GM12878 (cell line): ENCODE measurements at regions not wholly inside any gene's neighbourhood (a gene's known extent, or its start where the extent isn't known, plus 50 kb on each side); places are given as distances from the start of the nearest gene placed in this dataset.
"Not testable (repeated sequence)": the region's sequence is repeated elsewhere in the genome, so short reads cannot be mapped to it uniquely, and the experiment has no call there.

Experiments
- ATAC-seq: fragments of 200-7000 bp; cut with Tn5 transposase; 3 replicates; pipeline ENCODE4 v1.9.1; 2020; ENCODE audit warnings: mild to moderate bottlenecking, moderate library complexity
- BruUV-seq: library from RNA; stranded (reverse); fragments of 400-500 nt; replicated peaks from 2 replicates; lab custom pipeline; 2021; lab: Mats Ljungman, UMichigan
- CTCF ChIA-PET: fragments of 300-600 bp; sonication (Branson Sonifier 250); formaldehyde crosslinking; extraction: SDS; loops from one replicate; lab custom pipeline; 2021; ENCODE audit warnings: inconsistent platforms; lab: Yijun Ruan, JAX
- POLR2A ChIA-PET: fragments of 350-600 bp; formaldehyde crosslinking; extraction: SDS; loops from one replicate; lab custom pipeline; 2021; ENCODE audit warnings: inconsistent platforms; lab: Charles Lee
- RAD21 ChIA-PET: fragments of 300-600 bp; sonication (Branson Sonifier 250); formaldehyde crosslinking; loops from one replicate; lab custom pipeline; 2023; ENCODE audit warnings: antibody characterized with exemption; ENCODE audit not compliant: unreplicated experiment; lab: Charles Lee
- SMC1A ChIA-PET: fragments of 300-600 bp; sonication (Branson Sonifier 250); formaldehyde crosslinking; loops from one replicate; lab custom pipeline; 2023; ENCODE audit not compliant: unreplicated experiment, uncharacterized antibody; lab: Charles Lee
- DNase-seq: peaks from one replicate; pipeline ENCODE4 v3.0.0-alpha.2; 2011; ENCODE audit warnings: low read depth, low spot score
- FAIRE-seq: peaks from 3 replicates; lab custom pipeline; 2011; peaks lifted over from hg19 to GRCh38; lab: Jason Lieb, UNC
- H2AFZ ChIP-seq: 2 replicates; pipeline ENCODE4 v1.6.0; 2011; ENCODE audit warnings: low read depth, low read length, control low read depth; ENCODE audit not compliant: control insufficient read depth
- H3K27ac ChIP-seq: 2 replicates; pipeline ENCODE4 v1.5.1; 2011; ENCODE audit warnings: control low read depth; ENCODE audit not compliant: control insufficient read depth, insufficient read depth
- H3K27me3 ChIP-seq, 2 experiments: replicated peaks in 1 of 2; 2 replicates each; pipeline versions ENCODE4 v1.6.0 to v1.6.1; 2011; ENCODE audit warnings: low read length in 1 of 2; ENCODE audit not compliant: control insufficient read depth in 2 of 2, insufficient read depth in 2 of 2
- H3K36me3 ChIP-seq, 2 experiments: 2 replicates each; pipeline ENCODE4 v1.5.1; 2011; ENCODE audit warnings: low read length in 1 of 2; ENCODE audit not compliant: control insufficient read depth in 2 of 2, insufficient read depth in 2 of 2
- H3K4me1 ChIP-seq: 2 replicates; pipeline ENCODE4 v1.6.1; 2011; ENCODE audit warnings: mild to moderate bottlenecking, low read length, moderate library complexity, mixed read lengths; ENCODE audit not compliant: control insufficient read depth, insufficient read depth
- H3K4me2 ChIP-seq: 2 replicates; pipeline ENCODE4 v1.6.0; 2011; ENCODE audit warnings: control low read depth; ENCODE audit not compliant: control insufficient read depth, insufficient read depth
- H3K4me3 ChIP-seq: fragments of 200-600 bp; sonication (generic); 2 replicates; pipeline ENCODE4 v1.5.1; 2016
- H3K79me2 ChIP-seq: 2 replicates; pipeline ENCODE4 v1.6.0; 2011; ENCODE audit warnings: low read length; ENCODE audit not compliant: control insufficient read depth, insufficient read depth
- H3K9ac ChIP-seq: 2 replicates; pipeline ENCODE4 v1.8.0; 2011; ENCODE audit warnings: low read length, control low read depth, mixed read lengths; ENCODE audit not compliant: control insufficient read depth, insufficient read depth
- H3K9me3 ChIP-seq: replicated peaks from 3 replicates; pipeline ENCODE4 v1.5.1; 2011; ENCODE audit warnings: mild to moderate bottlenecking, low read length; ENCODE audit not compliant: control insufficient read depth, insufficient read depth
- H4K20me1 ChIP-seq: 2 replicates; pipeline ENCODE4 v1.6.0; 2011; ENCODE audit not compliant: control insufficient read depth, insufficient read depth
- BACH1 ChIP-seq: fragments of 450-650 bp; IDR thresholded peaks from 2 replicates; pipeline ENCODE4 v1.6.1; 2017; ENCODE audit warnings: mild to moderate bottlenecking, borderline replicate concordance
- BHLHE40 ChIP-seq, 2 experiments: fragments of 450-650 bp in 1 of 2; IDR thresholded peaks; 2 replicates each; pipeline ENCODE4 v1.6.1; 2011 to 2017; ENCODE audit warnings: low read depth in 2 of 2, borderline replicate concordance in 1 of 2, improper control_type of control experiment in 1 of 2, low read length in 1 of 2, mild to moderate bottlenecking in 1 of 2
- BMI1 ChIP-seq: fragments of 450-650 bp; IDR thresholded peaks from 2 replicates; pipeline ENCODE4 v1.6.1; 2016; ENCODE audit warnings: mild to moderate bottlenecking, moderate library complexity, borderline replicate concordance
- DPF2 ChIP-seq: fragments of 450-650 bp; IDR thresholded peaks from 2 replicates; pipeline ENCODE4 v1.6.1; 2017; ENCODE audit warnings: mild to moderate bottlenecking
- EP300 ChIP-seq, 2 experiments: fragments of 150-350 bp in 1 of 2; IDR thresholded peaks; 2 replicates each; pipeline ENCODE4 v1.6.1; 2011 to 2012; ENCODE audit warnings: low read depth in 2 of 2, low read length in 2 of 2, borderline replicate concordance in 1 of 2, improper control_type of control experiment in 1 of 2, inconsistent platforms in 1 of 2; ENCODE audit not compliant: control insufficient read depth in 1 of 2
- FOXK2 ChIP-seq: fragments of 450-650 bp; IDR thresholded peaks from 2 replicates; pipeline ENCODE4 v1.6.1; 2017; ENCODE audit warnings: mild to moderate bottlenecking, moderate library complexity
- HCFC1 ChIP-seq: fragments of 150-350 bp; IDR thresholded peaks from 2 replicates; pipeline ENCODE4 v1.6.1; 2014; ENCODE audit warnings: low read length
- KAT2A ChIP-seq: conservative IDR thresholded peaks from 2 replicates; pipeline ENCODE4 v1.6.1; 2011; ENCODE audit warnings: low read depth, low read length; ENCODE audit not compliant: control insufficient read depth
- LARP7 ChIP-seq: fragments of 450-650 bp; IDR thresholded peaks from 2 replicates; pipeline ENCODE4 v1.6.1; 2017; ENCODE audit warnings: mild to moderate bottlenecking
- MXI1 ChIP-seq: fragments of 150-350 bp; IDR thresholded peaks from 2 replicates; pipeline ENCODE4 v1.6.1; 2011; ENCODE audit warnings: low read depth, mild to moderate bottlenecking, inconsistent platforms, low read length, improper control_type of control experiment
- PML ChIP-seq: IDR thresholded peaks from 2 replicates; pipeline ENCODE4 v1.6.1; 2012; ENCODE audit warnings: low read length, inconsistent platforms
- POLR2AphosphoS2 ChIP-seq: IDR thresholded peaks from 2 replicates; pipeline ENCODE4 v1.6.1; 2011; ENCODE audit warnings: low read depth, mild to moderate bottlenecking, low read length, improper control_type of control experiment, moderate library complexity
- POU2F2 ChIP-seq: IDR thresholded peaks from 3 replicates; pipeline ENCODE4 v1.6.1; 2011; ENCODE audit warnings: low read depth, mild to moderate bottlenecking, low read length, borderline replicate concordance
- RAD21 ChIP-seq: IDR thresholded peaks from 2 replicates; pipeline ENCODE4 v1.6.1; 2011; ENCODE audit warnings: mild to moderate bottlenecking, low read depth, low read length, moderate library complexity; ENCODE audit not compliant: insufficient read depth
- RB1 ChIP-seq: fragments of 450-650 bp; formaldehyde crosslinking; IDR thresholded peaks from 2 replicates; pipeline ENCODE4 v1.6.1; 2017; ENCODE audit warnings: mild to moderate bottlenecking, borderline replicate concordance
- RCOR1 ChIP-seq: conservative IDR thresholded peaks from 2 replicates; pipeline ENCODE4 v1.6.1; 2012; ENCODE audit warnings: low read depth, low read length, improper control_type of control experiment
- RFX5 ChIP-seq: IDR thresholded peaks from 2 replicates; pipeline ENCODE4 v1.6.1; 2011; ENCODE audit warnings: low read depth, low read length, improper control_type of control experiment
- SIX5 ChIP-seq: IDR thresholded peaks from 2 replicates; pipeline ENCODE4 v1.6.1; 2011; ENCODE audit warnings: mild to moderate bottlenecking, low read depth, low read length, moderate library complexity; ENCODE audit not compliant: severe bottlenecking
- STAT1 ChIP-seq: fragments of 450-650 bp; conservative IDR thresholded peaks from 2 replicates; pipeline ENCODE4 v1.6.1; 2014; ENCODE audit warnings: antibody characterized with exemption, mild to moderate bottlenecking
- ZNF217 ChIP-seq: fragments of 450-650 bp; IDR thresholded peaks from 2 replicates; pipeline ENCODE4 v1.6.1; 2017; ENCODE audit warnings: antibody characterized with exemption, mild to moderate bottlenecking
- WGBS: methylation state at CpG from one replicate; pipeline ENCODE4 v1.1.6; 2016; ENCODE audit warnings: low lambda C conversion rate; ENCODE audit not compliant: insufficient replicate concordance, insufficient coverage; ENCODE audit errors: missing lambda C conversion rate; 5-methylcytosine and 5-hydroxymethylcytosine counted together
- in situ Hi-C: fragments of 300-500 bp; cut with MboI; formaldehyde crosslinking; loops from 9 replicates; pipeline ENCODE4 v1.14.3; 2018; ENCODE audit warnings: mixed read lengths
- intact Hi-C: fragments of 100-400 bp; cut with micrococcal nuclease; formaldehyde crosslinking; loops from one replicate; pipeline ENCODE4 v1.14.2; 2022; ENCODE audit not compliant: unreplicated experiment

- no peaks in the 10 kb centered on the region for H3K36me3 ChIP-seq
- ATAC-seq (no peak), DNase-seq (no peak), FAIRE-seq (no peak)
- no peak overlapping the region for H2AFZ ChIP-seq
- H3K79me2 ChIP-seq = no peaks in the 10 kb centered on the region
- TF ChIP-seq MXI1 = no peak
- no peak for TF ChIP-seq SIX5
- TF ChIP-seq ZNF217 = no peak
- TF ChIP-seq POLR2AphosphoS2 = no peak
- no peak for TF ChIP-seq POU2F2
- TF ChIP-seq BMI1 = no peak
- no peak for TF ChIP-seq DPF2
- TF ChIP-seq RCOR1 = no peak
- no peak for TF ChIP-seq HCFC1
- no peak for TF ChIP-seq PML
- no peak for TF ChIP-seq RFX5
- TF ChIP-seq LARP7 = no peak
- TF ChIP-seq KAT2A = no peak
- no peak for TF ChIP-seq FOXK2
- no peak for TF ChIP-seq BHLHE40 (IDR thresholded peaks at IDR 0.05; ENCODE audit: borderline replicate concordance in 1 of 2, low read depth in 2 of 2, low read length in 1 of 2)
- no peak for TF ChIP-seq BACH1
- no peak for TF ChIP-seq EP300 (IDR thresholded peaks at IDR 0.05; ENCODE audit: borderline replicate concordance in 1 of 2, control insufficient read depth in 1 of 2, low read depth in 2 of 2, low read length in 2 of 2)
- TF ChIP-seq STAT1 = no peak
- no peak for TF ChIP-seq RAD21
- TF ChIP-seq RB1 = no peak
- no peaks in the 10 kb centered on the region for H3K9me3 ChIP-seq
- ChIA-PET CTCF (interaction anchor here (1.5 kb wide), 1 partner anchor 11 kb away, joined by 3 read pairs; no protein-coding TSS in a partner anchor), SMC1A (interaction anchor here (0.8 kb wide), 1 partner anchor 22 kb away, joined by 3 read pairs; no protein-coding TSS in a partner anchor), RAD21 (no interaction called here), POLR2A (no interaction called here)
- WGBS = 30% methylated on average over 4 of the region's 4 CpGs
- H3K27me3 ChIP-seq = no peaks in the 10 kb centered on the region
- BruUV-seq = no TSS peak
- H3K4me3 ChIP-seq = no peak overlapping the region
- H3K27ac ChIP-seq = no peak overlapping the region
- no peak overlapping the region for H3K4me2 ChIP-seq
- H3K9ac ChIP-seq = no peak overlapping the region
- H3K4me1 ChIP-seq = no peaks in the 10 kb centered on the region
- intact Hi-C loops (no loop called here), in situ Hi-C loops (no loop called here)
- no peaks in the 10 kb centered on the region for H4K20me1 ChIP-seq
Measured at GRCh38 chr6:47174502-47175023, 132.4 kb upstream of the ADGRF1 start.

- H3K27ac ChIP-seq, H3K4me1 ChIP-seq, BruUV-seq, H3K36me3 ChIP-seq, H3K9ac ChIP-seq, CTCF ChIA-PET, in situ Hi-C loops, FAIRE-seq, H3K79me2 ChIP-seq, H3K4me2 ChIP-seq, H3K9me3 ChIP-seq, intact Hi-C loops, ATAC-seq, H4K20me1 ChIP-seq, DNase-seq, RAD21 ChIA-PET, H3K4me3 ChIP-seq, H2AFZ ChIP-seq, POLR2A ChIA-PET, H3K27me3 ChIP-seq: not testable (repeated sequence)
- WGBS = 3% methylated on average over 4 of the region's 4 CpGs
- SMC1A ChIA-PET = interaction anchor here (0.8 kb wide), 1 partner anchor 23 kb away, joined by 3 read pairs; no protein-coding TSS in a partner anchor
Measured at GRCh38 chr6:47174063-47174462, 131.9 kb upstream of the ADGRF1 start.
